Activated T-cell treated with anti-CD3 and anti-CD28 coated beads, Interleukin-2, amount 50 U/mL, for 48 hours (primary cell): ENCODE measurements at regions not wholly inside any gene's neighbourhood (a gene's known extent, or its start where the extent isn't known, plus 50 kb on each side); places are given as distances from the start of the nearest gene placed in this dataset.

Source experiments
- DNase-seq, 2 experiments: peaks; one replicate each; pipeline ENCODE4 v3.0.0-alpha.2; 2020

DNA sequence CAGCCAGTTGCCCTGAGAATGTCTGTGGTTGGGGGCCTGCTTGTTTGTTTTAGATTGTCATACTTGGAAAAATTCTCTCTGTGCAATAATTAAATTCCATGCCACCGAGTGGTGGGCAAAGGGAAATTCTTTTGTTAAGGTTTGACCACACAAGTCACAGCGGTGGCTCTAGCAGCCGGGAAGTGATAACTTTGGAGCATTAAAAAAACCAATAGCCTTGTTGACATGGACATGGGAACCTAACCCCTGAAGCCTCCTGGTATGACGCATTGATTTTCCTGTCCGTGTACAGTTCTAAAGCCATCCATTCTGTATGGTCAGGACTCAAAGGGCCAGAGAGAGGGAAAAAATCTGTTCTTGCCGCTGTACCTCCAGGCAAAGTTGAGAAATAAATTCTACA, 384.9 kb upstream of the ZNF507 start:
- no peak for DNase-seq

GRCh38 chr19:31961191-31961590, 384.2 kb upstream of the ZNF507 start:
- DNase-seq: no peak

DNA sequence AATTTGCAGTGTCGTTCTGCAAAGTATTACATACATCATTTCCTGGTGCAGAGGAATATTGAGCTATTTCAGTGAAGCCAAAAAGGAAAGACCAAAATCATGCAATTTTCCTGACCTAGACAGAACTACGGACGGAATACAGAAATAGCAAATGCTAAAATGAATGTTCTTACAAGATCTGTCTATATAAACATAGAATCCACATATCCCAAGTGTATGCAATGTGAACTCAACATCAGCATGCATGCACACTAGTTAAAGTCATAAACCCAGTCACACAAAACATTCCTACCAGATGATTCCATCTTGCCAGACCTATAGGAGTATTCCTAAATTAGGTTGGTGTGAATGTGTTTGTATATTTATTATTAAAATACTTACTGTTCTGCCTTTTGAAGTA, 383.7 kb upstream of the ZNF507 start:
- no peak for DNase-seq

DNA sequence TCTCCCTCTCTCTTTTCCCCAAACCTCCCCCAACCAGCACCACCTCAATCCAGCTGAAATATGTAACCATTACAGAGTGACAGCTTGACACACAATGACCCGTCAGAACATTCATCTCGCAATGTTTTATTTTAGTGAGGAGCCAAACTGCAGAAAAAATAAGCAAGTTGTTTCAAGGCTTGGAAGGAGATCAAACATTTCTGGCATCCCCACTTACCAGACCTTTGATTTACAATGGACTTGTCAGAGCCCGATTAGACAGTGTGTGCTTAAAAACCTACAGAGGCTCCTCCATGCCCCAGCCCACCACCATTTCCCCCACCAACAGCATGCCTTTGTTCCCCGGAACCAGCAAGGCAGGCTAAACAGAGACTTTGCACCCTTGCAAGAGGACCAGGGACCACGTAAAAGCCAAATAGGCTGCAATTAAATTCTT, 382.8 kb upstream of the ZNF507 start:
- DNase-seq: no peak

GRCh38 chr19:31963746-31964145, 381.7 kb upstream of the ZNF507 start:
- no peak for DNase-seq

DNA sequence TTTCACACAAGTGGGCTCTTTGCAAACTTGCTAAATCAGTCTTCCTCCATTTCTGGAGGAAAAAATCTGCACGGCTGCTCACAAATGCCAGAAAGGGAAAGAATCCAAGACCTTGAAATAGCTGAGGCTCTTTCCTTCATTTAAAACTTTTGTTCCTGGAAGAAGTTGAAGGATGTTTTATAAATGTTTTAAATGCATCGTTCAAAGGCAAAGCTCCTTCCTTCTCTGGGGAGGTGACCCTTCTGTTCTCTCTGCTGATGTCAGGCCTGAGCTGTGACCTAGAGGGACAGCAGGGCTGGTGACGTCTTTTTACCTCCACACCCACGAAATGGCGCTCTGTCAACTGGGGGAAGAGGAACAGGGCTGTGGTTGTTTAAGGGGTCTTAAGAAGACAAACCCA, 376.4 kb upstream of the ZNF507 start:
- DNase-seq: no peak

GRCh38 chr19:31970027-31970461, 375.4 kb upstream of the ZNF507 start:
- no peak for DNase-seq

GRCh38 chr19:31974290-31974689, 371.1 kb upstream of the ZNF507 start:
- no peak for DNase-seq

DNA sequence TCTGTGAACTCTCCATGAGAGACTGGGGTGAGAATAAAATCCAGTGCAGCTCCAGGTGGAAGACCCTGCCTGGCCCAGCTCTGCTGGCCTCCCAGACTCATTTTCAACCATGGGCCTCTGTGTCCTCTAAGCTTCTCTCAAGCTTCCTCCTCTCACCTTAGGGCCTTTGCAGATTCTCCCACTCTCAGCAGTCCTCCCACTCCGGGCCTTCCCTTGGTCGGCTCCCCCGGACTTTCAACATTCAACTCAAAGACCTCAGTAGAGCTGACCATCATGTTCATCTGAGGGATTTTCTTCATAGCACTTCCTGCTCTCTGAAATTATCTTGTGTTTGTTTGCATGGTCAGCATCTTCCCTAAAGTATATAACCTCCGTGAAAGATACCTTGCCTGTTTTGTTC, 370.5 kb upstream of the ZNF507 start:
- no peak for DNase-seq

DNA sequence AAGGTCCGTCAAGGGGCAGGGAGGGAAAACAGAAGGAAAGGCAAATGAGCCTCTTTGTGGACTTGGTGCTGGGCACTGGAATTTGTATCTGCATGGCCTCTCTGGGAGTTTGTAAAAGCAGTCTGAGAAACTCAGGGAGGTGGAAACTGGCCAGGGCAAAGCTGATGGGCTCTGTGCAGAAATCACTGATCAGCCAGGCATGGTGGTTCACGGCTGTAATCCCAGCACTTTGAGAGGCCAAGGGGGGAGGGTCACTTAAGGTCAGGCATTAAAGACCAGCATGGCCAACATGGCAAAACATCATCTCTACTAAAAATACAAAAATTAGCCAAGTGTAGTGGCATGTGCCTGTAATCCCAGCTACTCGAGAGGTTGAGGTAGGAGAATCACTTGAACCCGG, 369.9 kb upstream of the ZNF507 start:
- DNase-seq: no peak

GRCh38 chr19:31976775-31977536, 368.5 kb upstream of the ZNF507 start:
- no peak for DNase-seq

GRCh38 chr19:31979362-31979761, 366.0 kb upstream of the ZNF507 start:
- no peak for DNase-seq

DNA sequence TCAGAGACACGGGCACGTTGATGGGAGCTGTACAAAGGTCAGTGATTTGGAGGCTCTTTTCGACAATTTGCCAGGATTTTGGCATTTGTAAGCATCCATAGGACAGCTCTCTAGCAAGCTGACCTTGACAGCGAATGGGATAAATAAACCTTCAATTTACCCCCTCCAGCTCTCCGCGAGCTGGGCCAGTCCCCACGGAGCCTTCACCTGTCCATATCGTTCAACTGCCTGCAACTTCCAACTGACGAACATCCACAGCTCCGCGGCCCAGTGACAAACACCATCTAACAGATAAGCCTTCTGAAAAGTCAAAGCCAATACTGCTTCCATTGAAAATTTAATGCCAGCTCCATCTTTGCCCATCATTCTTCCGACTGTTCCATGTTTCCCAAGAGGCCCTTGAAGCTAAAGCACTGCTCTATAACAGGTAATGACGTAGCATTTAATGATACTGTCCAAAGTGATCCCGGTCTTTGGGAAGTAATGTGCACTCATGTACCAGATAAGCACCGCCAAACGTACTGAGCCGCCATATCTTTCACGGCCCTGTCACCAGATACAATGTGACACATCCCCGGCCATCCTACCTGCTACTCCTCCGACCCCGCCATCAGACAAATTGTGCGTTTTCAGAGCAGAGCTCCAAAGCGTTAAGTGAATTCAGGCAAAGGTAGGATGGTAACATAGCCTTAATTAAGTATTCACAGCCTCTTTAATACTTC, 365.3 kb upstream of the ZNF507 start:
- no peak for DNase-seq

- DNase-seq: no peak
Measured at GRCh38 chr19:31980796-31981195, 364.6 kb upstream of the ZNF507 start.

DNA sequence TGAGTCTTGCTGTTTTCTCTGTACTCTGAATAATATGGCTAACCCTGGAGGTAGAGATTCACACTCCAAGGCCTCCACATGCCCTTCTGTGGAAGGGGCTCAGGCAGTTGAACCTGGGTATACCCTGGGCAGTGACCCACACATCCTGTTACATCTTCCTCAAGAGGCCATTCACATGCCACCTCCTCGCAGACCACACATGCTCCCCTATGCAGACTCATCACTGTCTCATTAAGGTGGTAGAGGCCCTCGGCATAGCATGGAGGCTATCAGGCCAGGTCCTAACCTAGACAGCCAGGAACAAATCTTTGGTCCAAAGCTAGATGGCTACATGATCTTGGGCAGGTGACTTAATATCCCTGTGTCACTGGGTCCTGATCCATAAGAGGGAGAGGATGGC, 363.9 kb upstream of the ZNF507 start:
- DNase-seq: no peak

GRCh38 chr19:31983647-31984046, 361.8 kb upstream of the ZNF507 start:
- DNase-seq: no peak

GRCh38 chr19:31985001-31985605, 360.3 kb upstream of the ZNF507 start:
- DNase-seq: no peak

- no peak for DNase-seq
Measured at GRCh38 chr19:31986951-31987350, 358.5 kb upstream of the ZNF507 start.

DNA sequence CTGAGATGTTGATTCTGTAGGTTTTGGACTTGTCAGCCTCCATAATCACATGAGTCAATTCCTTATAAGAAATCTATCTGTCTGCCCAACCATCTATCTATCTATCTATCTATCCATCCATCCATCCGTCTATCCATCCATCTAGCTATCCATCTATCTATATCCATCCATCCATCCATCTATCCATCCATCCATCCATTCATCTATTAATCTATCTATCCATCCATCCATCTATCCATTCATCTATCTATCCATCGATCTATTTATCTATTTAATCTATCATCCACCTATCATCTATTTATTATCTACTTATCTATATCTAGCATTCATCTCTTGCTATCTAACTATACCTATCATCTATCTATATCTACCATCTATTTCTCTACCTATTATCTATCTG, 357.2 kb upstream of the ZNF507 start:
- DNase-seq: no peak

GRCh38 chr19:31991984-31992655, 353.3 kb upstream of the ZNF507 start:
- no peak for DNase-seq

- no peak for DNase-seq
Measured at GRCh38 chr19:31992750-31993149, 352.7 kb upstream of the ZNF507 start.

DNA sequence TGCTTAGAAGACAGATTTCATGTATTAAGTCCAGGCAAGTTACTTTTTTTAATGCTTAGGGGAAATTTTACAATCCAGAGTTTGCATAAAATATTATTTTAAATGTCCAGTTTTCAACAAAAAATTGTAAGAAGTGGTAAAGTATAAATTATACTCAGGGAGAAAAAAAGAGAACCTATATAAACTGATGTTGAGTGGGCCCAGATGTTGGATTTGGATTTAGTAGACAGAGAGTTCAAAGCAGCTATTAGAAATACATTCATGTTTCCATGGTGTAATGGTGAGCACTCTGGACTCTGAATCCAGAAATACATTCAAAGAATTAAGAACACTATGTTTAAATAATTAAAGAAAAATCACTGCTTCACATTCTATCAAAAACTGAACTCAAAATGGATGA, 349.9 kb upstream of the ZNF507 start:
- DNase-seq: no peak

DNA sequence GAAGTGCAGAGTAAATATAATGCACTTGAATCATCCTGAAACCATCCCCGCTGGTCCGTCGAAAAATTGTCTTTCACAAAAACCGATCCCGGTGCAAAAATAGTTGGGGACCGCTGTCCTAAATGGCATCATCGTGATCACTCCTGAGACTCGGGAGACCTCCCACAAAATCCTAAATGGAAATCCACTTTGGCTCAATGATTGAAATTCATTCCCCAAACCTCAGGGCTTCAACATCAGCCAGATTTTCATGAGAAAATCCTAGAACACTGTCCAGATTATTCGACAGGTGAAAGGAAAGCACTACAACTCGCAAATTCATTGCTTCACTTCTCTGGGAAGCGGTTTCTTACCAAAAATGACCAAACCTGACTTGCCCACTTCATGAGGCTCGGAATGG, 335.3 kb upstream of the ZNF507 start:
- DNase-seq: no peak

DNA sequence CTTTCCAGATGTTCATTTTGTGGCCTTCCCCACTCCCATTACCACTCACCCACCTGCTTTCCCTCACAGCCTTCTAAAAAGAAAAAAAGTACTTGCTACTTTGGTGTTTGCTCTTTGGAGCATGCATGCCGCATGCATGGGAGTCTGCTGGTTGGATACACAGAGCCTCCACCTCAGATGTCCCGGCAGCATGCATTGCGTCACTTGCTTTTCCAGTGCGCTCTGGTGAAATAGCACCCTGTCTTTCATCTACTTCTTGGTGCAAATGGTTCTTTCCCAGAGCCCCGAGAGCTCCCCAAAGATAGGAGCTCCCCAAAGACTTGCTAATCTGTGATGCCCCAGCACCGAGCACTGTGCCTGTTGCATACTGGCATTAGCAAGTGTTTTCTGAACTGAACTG, 333.2 kb upstream of the ZNF507 start:
- DNase-seq: no peak
